Suprapubic skin (tissue), 4 donors: ENCODE measurements at regions not wholly inside any gene's neighbourhood (a gene's known extent, or its start where the extent isn't known, plus 50 kb on each side); places are given as distances from the start of the nearest gene placed in this dataset.

Source experiments
- CTCF ChIP-seq, 2 donors: fragments of 200-600 bp in 1 of 2; fragments of 450-650 bp in 1 of 2; sonication (generic) in 1 of 2; IDR thresholded peaks; one replicate each; pipeline ENCODE4 v1.5.1; 2016 to 2019; ENCODE audit warnings: antibody characterized with exemption in 2 of 2, mild to moderate bottlenecking in 1 of 2, moderate library complexity in 1 of 2
- EP300 ChIP-seq: sonication (generic); formaldehyde crosslinking; IDR thresholded peaks from one replicate; pipeline ENCODE4 v1.6.1; 2017; ENCODE audit warnings: antibody characterized with exemption
- POLR2A ChIP-seq, 2 donors: fragments of 450-650 bp; IDR thresholded peaks; one replicate each; pipeline ENCODE4 v1.6.1; 2017; ENCODE audit warnings: antibody characterized with exemption in 2 of 2, mild to moderate bottlenecking in 2 of 2, moderate library complexity in 2 of 2
- POLR2AphosphoS5 ChIP-seq, 3 donors: sonication (generic); formaldehyde crosslinking; IDR thresholded peaks; one replicate each; pipeline ENCODE4 v1.6.1; 2017; ENCODE audit warnings: antibody characterized with exemption in 3 of 3

- no peak for TF ChIP-seq CTCF (IDR thresholded peaks at IDR 0.05)
- TF ChIP-seq POLR2AphosphoS5 (IDR thresholded peaks at IDR 0.05) = no peak
- no peak for TF ChIP-seq POLR2A (IDR thresholded peaks at IDR 0.05)
- no peak for TF ChIP-seq EP300
Observed at GRCh38 chr5:97891971-97892370, 708.9 kb upstream of the RIOK2 start.
